Thoracic aorta (tissue), 2 donors: ENCODE measurements at regions not wholly inside any gene's neighbourhood (a gene's known extent, or its start where the extent isn't known, plus 50 kb on each side); places are given as distances from the start of the nearest gene placed in this dataset.
"Not testable (repeated sequence)": the region's sequence is repeated elsewhere in the genome, so short reads cannot be mapped to it uniquely, and the experiment has no call there.

Source experiments
- ATAC-seq: fragments of 150-250 bp; one replicate; pipeline ENCODE4 v1.8.0; 2017; ENCODE audit warnings: low read depth; ENCODE audit not compliant: insufficient number of reproducible peaks, low FRiP score
- DNase-seq: peaks from one replicate; pipeline ENCODE4 v3.0.0-alpha.2; 2020; ENCODE audit warnings: low spot score
- H3K27ac ChIP-seq, 2 donors: fragments of 200-600 bp; sonication (generic); 1 replicate in 1 of 2; 2 replicates in 1 of 2; pipeline ENCODE4 v1.5.1; 2016; ENCODE audit warnings: mild to moderate bottlenecking in 2 of 2, moderate library complexity in 2 of 2
- H3K27me3 ChIP-seq: fragments of 200-600 bp; sonication (generic); replicated peaks from 2 replicates; pipeline ENCODE4 v1.6.0; 2016; ENCODE audit warnings: mild to moderate bottlenecking; ENCODE audit not compliant: insufficient read depth
- H3K36me3 ChIP-seq: fragments of 200-600 bp; sonication (generic); one replicate; pipeline ENCODE4 v1.5.1; 2016
- H3K4me1 ChIP-seq, 2 donors: fragments of 200-600 bp; sonication (generic); 1 replicate in 1 of 2; 2 replicates in 1 of 2; pipeline versions ENCODE4 v1.5.1 to v1.6.0; 2016; ENCODE audit warnings: low read depth in 2 of 2, mild to moderate bottlenecking in 1 of 2; ENCODE audit not compliant: control insufficient read depth in 1 of 2
- H3K4me3 ChIP-seq: fragments of 200-600 bp; sonication (generic); 2 replicates; pipeline ENCODE4 v1.5.1; 2016; ENCODE audit warnings: mild to moderate bottlenecking
- H3K9me3 ChIP-seq: fragments of 200-600 bp; sonication (generic); 2 replicates; pipeline ENCODE4 v1.5.1; 2016
- CTCF ChIP-seq: fragments of 200-600 bp; sonication (generic); IDR thresholded peaks from one replicate; pipeline ENCODE4 v1.5.1; 2019; ENCODE audit warnings: antibody characterized with exemption

GRCh38 chr12:91743280-91743679, 402.4 kb downstream of the BTG1 start:
- TF ChIP-seq CTCF: no peak
- Histone ChIP-seq H3K4me1 (no peaks in the 10 kb centered on the region), H3K9me3 (no peaks in the 10 kb centered on the region), H3K36me3 (no peaks in the 10 kb centered on the region), H3K27ac (no peak overlapping the region), H3K4me3 (no peak overlapping the region), H3K27me3 (no peaks in the 10 kb centered on the region)
- ATAC-seq: no peak
- DNase-seq: no peak

- Histone ChIP-seq H3K4me3 (no peak overlapping the region), H3K9me3 (no peaks in the 10 kb centered on the region), H3K27ac (no peak overlapping the region), H3K4me1 (no peaks in the 10 kb centered on the region), H3K36me3 (no peaks in the 10 kb centered on the region), H3K27me3 (no peaks in the 10 kb centered on the region)
- TF ChIP-seq CTCF: no peak
- DNase-seq: no peak
- ATAC-seq: no peak
Observed at GRCh38 chr12:91741932-91742331, 403.7 kb downstream of the BTG1 start.

- ATAC-seq, H3K27me3 ChIP-seq, H3K4me1 ChIP-seq, H3K4me3 ChIP-seq, DNase-seq, H3K9me3 ChIP-seq, H3K27ac ChIP-seq, H3K36me3 ChIP-seq: not testable (repeated sequence)
Observed at GRCh38 chr12:91733846-91734245, 411.8 kb downstream of the BTG1 start.

- no peaks in the 10 kb centered on the region for H3K9me3 ChIP-seq
- TF ChIP-seq CTCF: no peak
- ATAC-seq (no peak), DNase-seq (no peak)
- no peaks in the 10 kb centered on the region for H3K27me3 ChIP-seq
- H3K36me3 ChIP-seq: no peaks in the 10 kb centered on the region
- no peak overlapping the region for H3K4me3 ChIP-seq
- no peak overlapping the region for H3K27ac ChIP-seq
- no peaks in the 10 kb centered on the region for H3K4me1 ChIP-seq
Observed at GRCh38 chr12:91732086-91732485, 413.6 kb downstream of the BTG1 start.

- DNase-seq: no peak
- Histone ChIP-seq H3K27ac (no peak overlapping the region), H3K4me3 (no peak overlapping the region), H3K9me3 (no peaks in the 10 kb centered on the region), H3K27me3 (no peaks in the 10 kb centered on the region), H3K4me1 (no peaks in the 10 kb centered on the region), H3K36me3 (no peaks in the 10 kb centered on the region)
- no peak for ATAC-seq
- no peak for TF ChIP-seq CTCF
Observed at GRCh38 chr12:91729543-91729942, 416.1 kb downstream of the BTG1 start.

- DNase-seq: no peak
- H3K4me3 ChIP-seq: no peak overlapping the region
- no peak overlapping the region for H3K27ac ChIP-seq
- H3K27me3 ChIP-seq: no peaks in the 10 kb centered on the region
- H3K4me1 ChIP-seq: no peaks in the 10 kb centered on the region
- TF ChIP-seq CTCF: no peak
- H3K36me3 ChIP-seq: no peaks in the 10 kb centered on the region
- ATAC-seq: no peak
- H3K9me3 ChIP-seq: no peaks in the 10 kb centered on the region
Observed at GRCh38 chr12:91723191-91723590, 422.5 kb downstream of the BTG1 start.
